Hematopoietic multipotent progenitor cell treated with erythropoietin and hydrocortisone succinate and interleukin-3 and kit ligand, for 17 days (in vitro differentiated cells): ENCODE measurements at regions not wholly inside any gene's neighbourhood (a gene's known extent, or its start where the extent isn't known, plus 50 kb on each side); places are given as distances from the start of the nearest gene placed in this dataset.

ENCODE experiments used
- DNase-seq: peaks from one replicate; pipeline ENCODE4 v3.0.0-alpha.2; 2015; ENCODE audit warnings: low spot score

DNA sequence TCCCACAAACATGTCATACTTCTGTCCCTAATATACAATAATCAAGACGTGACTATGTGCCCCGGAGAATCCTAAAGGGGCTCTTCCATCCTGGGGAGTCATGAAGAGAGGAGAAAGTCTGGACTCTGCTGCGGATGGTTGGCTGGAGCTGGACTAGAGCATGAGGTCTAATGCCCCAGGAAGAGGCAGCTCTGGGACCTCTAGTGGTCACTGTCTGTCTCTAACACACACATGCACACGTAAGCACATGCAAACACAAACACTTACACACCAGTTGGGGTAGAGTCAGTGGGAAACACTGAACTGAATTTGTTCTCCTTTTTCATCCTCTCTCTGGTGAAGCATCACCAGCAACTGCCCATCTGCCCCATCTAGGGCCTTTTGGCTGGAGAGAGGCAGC is 271.6 kb downstream of the TDRD15 start:
- no peak for DNase-seq

DNA sequence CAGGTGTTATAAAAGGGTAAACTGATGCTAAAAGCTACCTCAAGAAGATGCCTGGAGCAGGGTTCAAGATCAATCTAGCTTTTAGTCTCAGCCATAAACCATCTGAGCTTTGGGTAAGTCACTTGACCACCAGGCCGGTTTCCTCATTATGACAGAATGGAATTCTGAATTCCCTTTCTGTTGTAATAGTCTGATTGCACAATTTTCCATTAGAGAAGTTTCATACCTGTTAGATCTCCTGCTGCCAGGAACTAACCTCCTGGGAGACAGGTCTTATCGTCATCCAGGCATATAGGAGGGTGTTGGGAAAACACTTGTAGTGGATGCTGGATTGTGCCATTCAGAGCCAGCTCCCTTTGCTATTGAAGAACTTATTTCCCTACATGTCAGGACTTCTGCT is 272.5 kb downstream of the TDRD15 start:
- no peak for DNase-seq

DNA sequence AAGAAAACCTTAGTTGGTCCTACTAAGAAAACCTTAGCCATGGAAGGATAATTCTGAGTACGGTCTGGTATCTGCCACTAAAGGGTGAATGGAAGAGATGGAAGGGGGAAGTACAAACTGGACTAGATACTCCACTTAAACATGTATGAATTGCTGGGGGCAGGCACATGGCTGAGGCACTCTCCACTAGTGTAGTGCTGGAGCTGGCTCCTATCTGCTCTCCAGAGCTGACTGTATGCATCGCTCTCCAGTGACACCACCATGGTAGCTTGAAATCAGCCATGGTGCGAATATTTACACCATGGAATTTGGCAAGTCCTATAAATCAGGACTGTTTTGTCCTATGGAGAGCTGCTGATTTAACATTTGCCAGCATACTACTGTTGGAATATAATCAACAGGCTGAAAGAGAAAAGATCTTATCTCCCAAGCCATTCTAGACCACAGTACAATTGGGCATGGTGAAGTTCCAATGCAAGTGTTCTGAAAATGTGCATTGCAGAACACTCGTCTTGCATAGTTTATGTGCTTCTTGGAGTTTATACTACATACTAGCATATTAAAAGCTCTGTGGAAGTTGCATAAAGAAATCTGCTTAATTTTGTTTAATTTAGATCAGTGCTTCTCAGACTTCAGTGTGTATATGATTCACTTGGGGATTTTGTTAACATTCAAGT is 277.4 kb downstream of the TDRD15 start:
- DNase-seq = no peak

DNA sequence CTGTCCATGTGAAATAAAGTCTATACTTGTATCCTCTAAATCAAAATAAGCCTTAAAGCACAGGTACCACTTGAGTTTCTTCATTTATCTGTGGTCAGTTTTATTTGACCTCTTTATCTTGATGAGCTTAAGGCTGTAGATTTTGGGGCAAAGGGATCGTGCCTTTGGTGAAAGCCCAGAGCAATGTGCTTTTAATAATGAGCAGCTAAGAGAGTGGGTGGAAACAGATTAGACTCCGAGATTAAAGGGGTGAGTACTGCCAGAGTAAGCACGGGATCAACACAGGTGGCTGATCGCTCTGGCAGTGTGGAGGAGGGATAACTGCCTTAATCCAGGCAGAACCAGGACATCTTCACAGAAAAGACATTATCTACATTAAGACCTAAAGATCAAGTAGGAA is 280.4 kb downstream of the TDRD15 start:
- no peak for DNase-seq

DNA sequence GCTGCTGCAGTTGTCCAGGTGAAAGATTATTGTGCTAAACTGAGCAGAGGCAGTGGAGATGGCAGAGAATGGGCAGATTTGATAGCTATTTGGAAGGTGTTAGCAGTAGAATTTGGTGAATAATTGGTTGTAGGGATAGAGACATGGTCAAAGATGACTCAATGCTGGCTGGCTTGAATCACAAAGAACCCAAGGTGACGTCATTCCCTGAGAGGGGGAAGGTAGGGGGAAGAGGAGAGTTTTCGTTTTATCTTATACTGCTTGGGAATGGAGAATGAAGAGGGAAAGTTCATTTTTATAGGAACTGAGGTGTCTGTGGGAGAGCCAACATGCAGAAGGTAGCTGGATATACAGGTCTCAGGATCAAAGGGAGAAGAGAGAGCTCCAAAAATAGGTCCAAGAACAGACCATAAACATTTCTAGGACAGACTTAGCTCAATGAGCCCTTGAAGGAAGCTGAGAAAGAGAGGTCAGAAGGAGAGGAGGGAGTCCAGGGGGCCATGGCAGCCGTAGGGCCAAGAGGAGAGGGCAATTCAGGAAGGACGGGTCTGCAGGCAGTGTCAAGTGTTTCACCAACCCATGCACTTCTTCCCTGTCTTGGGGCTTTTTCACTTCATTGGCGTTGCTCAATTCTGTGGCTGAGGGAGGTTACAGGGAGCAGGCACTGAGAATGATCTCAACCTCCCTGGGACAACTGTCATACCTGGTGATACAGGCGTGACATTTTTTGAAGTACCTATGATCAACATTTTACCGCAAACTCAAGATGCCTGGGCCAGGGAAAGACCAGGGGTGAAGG is 281.3 kb downstream of the TDRD15 start:
- no peak for DNase-seq

DNA sequence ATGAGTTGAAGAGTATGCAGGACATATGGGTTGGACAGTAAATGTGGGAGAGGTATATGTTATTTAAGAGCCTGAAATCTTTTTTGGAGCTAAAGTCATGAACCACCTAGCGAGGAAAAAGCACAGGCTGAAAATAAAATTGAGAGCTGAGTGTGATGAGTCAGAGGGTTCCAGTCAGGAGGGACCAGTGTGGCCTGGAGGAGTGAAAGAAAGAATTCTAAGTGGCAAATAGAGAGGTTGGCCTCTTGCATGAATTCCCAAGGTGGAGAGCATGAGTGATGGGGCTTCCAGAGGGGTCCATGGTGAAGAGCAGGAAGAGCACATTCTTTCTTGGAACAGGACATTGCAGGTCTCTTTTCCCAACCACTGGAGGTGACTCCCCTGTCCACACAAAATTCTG is 282.6 kb downstream of the TDRD15 start:
- DNase-seq = no peak

DNA sequence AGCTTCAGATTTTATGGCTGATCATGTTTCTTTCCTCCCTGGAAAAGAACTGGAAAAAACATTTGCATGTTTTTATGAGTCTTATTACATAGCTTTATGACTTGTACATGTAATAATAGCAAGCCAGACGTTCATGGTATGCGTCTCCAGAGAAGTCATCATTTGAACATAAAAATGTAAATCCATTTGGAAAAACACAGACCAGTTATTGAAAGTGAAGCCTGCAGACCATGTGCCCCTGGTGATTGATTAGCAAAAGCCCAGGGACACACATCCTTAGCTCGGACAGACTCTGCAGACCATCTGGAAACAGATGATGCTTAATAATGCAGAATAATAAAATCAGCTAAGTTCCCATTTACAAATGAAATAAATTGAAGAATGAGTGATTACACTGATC is 283.1 kb downstream of the TDRD15 start:
- no peak for DNase-seq

DNA sequence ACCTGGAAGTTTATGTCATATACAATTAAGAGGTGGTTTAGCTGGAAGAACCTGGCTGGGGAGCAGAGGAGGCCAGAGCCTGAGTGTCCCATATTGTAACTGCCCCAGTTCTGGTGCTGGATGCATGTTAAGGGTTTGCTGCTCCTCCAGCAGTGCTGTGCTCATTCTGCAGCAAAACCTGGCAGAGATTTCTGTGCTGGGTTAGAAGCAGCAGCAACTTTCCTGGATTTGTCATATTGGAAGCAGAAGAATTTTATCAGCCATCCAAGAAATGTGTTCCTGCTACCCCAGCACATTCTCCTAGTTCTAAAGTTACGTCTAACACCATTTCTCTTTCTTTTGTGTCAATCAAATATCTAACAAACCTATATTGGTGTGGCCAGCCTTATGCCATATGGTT is 284.1 kb downstream of the TDRD15 start:
- DNase-seq = no peak

DNA sequence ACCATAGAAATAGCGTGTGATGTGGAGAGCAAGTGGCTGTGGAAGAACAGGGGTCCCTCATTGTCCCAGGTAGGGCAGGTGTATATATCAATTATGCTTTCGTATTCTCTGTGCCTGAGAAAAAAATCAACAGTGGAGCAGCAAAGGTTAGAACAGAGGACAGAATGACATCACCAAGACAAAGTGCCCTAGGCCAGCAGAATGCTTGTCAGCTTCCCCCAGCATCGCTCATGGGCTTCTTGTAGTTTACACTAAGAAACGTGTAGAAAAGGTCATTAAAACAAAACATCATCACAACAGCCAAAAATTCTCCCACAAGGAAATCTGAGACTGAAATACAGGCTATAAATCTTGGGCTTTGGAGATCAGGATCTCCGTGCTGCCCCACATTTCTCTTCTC is 288.0 kb downstream of the TDRD15 start:
- no peak for DNase-seq

DNA sequence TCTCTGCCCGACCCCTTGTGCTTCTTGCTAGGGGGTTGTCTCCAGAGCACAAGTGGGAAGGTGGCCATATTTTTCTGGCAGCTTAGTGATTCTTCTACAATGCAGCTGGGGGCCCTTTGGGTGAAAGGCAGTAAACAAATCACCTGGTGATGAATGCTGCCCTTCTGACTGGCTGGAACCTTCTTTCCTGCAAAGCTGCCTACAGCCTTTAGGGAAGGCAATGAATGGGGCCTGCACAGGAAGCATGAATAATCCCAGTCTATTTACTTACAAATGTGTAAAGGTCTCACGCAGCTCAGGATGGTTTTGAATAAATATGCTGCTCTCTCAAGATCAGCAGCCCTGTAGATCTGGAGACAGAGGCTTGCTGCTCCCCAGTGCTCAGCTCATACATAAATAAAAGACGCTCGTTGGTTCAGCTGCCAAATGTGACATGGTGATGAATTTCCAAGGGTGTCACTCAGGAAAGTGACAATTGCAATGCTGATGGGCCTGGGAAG is 289.2 kb downstream of the TDRD15 start:
- no peak for DNase-seq

DNA sequence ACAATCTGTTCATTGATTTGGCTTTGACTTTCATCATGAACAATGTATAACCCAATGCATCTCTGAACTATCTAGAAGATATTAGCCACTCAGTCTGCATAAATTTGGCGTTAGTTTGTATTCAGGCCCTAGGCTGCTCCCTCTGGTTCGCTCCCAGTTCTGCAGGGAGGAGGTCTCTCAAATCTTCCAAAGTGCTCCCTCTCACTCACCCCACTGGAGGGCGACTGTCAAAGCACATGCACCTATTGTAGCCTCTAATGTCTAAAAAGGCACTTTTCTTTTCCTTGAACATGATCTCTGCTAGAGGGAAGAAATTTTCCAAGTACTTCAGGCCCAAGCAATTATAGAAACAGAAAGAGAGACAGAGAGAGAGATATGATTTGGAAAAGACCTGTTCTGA is 291.5 kb downstream of the TDRD15 start:
- no peak for DNase-seq

DNA sequence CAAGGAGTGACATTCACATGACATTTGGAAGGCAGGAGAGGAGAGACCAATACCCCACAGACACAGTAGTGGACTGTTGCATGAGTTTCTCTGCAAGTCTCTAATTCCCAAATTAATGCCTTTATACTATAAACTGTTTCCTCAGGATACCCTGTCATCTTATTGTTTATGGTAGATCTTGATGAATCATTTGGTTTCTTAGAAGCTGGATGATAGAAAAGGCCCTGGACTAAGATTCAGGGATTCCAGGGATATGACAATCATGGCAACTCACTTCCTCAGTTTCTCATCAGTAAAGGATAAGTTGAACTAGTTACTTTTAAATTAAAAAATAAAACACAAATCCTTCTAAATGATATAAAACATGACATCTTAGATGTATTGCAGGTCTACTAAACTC is 292.5 kb downstream of the TDRD15 start:
- no peak for DNase-seq

DNA sequence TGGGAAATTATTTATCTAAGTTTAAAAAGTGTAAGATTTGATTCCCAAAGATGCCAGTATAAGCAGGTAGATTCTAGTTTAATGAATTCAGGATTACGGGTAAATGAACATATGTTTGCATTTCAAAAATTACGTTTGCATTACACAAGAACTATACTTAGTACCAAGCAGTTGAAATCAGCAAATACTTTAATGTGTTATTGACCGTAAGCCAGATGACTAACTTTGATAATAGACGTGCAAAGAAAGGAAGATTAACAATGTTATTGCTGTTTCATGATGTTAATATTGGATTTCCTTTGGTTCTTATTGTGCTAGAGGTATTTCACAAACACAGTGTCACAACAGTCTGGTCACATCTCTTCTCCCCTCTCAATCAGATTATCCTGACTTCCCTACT is 294.7 kb downstream of the TDRD15 start:
- no peak for DNase-seq

DNA sequence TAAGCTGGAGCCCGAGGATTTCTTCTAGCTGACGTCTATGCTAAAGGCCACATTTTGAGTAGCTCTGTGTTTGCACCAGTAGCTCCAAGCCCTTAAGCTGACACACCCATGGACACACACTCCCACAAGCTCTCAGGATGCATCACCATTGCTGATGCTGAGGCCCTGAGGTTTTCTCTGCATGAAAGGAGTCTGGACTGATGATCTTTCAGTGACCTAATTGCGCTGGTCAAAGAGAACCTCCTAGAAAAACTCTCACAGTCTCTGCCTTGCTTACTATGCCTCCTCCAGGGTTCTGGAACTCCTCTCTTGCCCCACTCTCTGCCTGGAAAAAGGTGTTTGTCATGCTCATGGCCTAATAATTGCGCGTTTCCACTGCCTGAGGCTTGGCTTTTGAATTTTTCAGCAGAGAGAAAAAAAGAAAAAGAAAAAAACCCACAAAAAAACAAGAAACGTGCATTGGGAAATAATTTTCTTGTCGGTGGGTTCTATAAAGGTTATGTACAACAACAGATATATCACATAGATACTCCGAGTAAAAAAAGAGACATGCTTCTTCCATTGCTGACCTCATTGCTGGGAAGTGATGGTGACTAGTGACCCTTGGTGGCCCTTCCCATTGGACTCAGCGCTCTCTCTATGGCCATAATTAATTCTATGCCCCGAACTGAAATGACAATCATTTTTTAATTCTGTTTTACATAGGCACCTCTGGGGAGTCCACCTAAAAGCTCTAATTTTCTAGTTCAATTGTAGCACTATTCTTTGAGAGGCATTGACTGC is 297.0 kb downstream of the TDRD15 start:
- no peak for DNase-seq

DNA sequence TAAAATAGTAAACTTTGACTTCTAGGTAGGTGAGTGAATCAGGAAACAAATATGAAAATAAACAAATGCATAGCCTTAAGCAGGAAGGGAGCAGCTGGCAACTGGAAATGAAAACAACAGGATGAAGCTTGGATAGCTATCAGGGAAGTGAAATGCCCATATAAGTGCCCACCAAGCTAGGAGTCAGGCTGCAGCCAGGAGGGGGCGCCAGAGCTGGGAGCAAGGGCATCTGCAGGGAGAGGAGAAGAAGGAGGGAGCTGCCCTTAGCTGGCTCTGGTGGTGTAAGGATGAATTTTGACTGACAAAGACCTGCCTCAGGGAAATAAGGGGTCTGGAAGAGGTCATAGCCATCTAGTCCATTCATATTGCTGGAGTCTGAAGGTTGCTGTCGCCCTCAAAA is 298.3 kb downstream of the TDRD15 start:
- no peak for DNase-seq

DNA sequence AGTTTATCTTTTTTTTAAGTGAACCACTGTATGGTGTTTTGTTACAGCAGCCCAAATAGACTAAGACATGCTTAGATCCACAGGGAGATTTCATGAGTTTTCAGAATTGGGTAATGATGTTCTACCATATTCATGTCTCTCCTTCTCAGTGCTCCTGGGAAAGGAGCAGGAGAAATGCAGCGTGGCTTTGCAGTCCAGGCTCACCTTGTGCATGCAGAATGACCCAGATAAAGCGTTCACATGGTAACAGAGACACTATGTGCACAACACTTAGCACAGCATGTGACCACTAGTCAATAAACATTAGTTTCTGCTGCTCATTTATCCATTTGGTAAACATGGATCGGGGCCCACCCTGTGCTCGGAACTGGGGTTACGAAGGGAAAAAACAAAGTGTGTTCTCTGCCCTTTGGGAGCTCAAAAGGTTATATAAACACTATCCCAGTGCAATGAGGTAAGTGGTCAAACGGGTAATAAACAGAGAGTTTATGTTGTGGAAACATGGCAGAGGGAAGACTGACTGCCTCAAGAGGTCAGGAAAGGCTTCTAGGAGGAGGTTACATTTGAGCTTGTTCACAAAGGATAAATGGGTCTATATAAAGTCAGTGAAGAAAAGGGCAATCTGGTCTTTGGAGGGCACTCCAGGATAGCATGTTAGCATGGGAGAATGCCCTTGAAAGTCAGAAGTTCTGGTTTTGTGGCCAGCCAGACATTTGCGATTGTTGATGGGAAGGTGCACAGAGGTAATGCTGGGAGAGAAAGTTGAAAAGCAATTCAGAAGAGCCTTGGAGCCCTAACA is 299.2 kb downstream of the TDRD15 start:
- DNase-seq = no peak

DNA sequence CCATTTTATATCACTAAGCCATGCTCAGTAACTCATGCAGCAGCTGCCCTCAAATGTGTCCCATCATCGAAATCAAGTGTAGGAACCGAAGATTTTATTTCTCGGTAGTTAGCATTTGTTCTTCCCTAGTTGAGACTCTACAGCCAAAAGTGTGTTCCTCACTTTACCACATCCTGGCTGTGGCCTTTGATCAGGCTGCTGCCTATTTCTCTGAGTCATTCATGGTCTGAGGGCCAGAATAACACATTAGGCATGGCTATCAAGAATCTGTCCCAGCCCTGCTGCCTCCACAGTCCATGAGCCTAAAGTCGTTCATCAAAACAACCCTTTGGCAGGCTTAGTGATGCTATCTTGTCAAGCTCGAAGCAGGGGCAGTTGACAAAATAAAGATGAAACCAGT is 300.1 kb downstream of the TDRD15 start:
- no peak for DNase-seq

DNA sequence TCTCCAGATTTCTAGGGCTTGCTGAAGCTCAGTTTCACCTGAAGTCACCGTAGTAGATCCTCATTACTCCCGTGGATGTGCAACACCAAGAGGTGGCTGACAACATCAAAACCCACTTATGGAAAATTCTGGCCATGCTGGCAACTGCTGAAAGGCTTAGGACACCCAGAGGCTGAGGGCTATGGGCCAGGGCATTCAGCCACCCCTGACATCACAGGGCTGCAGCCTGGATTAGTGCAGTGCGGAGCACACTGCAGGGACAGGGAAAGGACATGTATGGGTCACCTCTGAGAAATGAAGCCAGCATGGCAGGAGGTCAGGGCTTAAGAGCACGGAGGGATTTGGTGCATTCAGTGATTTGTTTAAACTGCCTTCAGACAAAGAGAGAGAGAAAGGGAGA is 300.6 kb downstream of the TDRD15 start:
- no peak for DNase-seq

DNA sequence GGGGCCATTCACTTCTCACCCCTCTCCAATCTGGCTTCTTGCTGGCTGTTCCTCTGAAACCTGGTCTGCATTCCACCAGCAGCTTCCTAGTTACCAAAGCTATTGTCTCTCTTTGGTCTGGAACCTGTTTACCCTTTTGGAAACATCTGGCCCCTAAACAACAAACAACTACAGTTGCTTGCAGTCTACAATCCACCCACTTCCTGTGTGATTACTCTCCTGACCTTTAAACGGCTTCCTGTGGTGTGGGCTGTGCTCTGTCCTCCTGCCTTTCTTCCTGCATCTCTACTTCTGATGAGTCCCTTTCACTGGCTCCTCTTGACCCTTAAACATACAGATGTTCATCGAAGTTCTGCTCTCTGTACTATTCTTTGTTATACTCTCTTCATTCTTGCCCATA is 303.8 kb downstream of the TDRD15 start:
- no peak for DNase-seq

DNA sequence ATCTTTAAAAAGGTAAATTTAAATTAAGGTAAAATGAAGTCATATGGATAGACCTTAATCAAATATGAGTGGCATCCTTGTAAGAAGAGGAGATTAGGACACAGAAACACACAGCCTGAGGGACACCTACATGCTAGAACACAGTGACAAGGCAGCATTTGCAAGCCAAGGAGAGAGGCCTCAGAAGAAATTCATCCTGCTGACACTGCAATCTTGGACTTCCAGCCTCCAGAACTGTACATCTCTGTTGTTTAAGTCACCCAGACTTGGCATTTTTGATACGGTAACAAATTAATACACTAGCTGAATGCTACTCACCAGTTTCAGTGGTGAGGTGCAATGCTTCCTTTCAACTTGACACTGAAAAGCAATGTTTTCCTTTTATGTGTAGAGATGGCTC is 305.0 kb downstream of the TDRD15 start:
- no peak for DNase-seq

DNA sequence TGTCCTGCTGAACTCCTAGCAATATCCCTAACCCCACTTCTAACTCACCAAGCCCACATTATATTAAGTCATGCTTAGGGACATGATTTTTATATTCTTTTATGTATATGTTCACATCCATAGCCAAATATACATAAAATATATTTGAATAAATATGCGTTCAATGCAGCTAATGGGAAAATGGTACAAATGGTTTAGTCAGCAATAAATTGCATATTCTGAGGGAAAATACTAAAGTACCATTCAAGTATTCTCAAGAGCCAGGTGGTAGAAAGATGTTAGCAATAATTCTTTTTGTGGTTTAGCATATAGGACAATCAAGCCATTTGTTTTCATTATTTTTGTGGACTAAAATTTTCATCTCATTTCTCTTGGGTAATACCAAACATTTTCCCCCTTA is 306.0 kb downstream of the TDRD15 start:
- DNase-seq = no peak

DNA sequence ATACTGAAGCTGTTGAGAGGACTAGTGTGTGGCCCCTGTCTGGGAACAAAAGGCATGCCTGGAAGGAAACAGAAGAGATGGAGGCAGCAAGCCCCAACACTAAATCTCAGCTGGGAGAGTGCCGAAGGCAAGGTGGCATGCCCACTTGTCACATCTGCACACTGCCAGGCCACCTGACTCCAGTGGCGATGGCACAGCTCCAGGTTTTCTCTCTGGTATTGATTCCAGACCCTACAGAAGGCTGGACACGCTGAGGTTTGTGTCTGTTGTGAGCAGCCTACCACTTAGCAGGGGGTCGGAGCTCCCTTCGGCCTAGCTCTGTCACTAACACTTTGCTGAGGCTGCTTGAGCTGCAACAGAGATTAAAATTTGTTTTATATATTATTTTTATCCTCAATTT is 307.3 kb downstream of the TDRD15 start:
- DNase-seq = no peak
